ENCODE measurements at regions not wholly inside any gene's neighbourhood (a gene's known extent, or its start where the extent isn't known, plus 50 kb on each side); places are given as distances from the start of the nearest gene placed in this dataset.

DNA sequence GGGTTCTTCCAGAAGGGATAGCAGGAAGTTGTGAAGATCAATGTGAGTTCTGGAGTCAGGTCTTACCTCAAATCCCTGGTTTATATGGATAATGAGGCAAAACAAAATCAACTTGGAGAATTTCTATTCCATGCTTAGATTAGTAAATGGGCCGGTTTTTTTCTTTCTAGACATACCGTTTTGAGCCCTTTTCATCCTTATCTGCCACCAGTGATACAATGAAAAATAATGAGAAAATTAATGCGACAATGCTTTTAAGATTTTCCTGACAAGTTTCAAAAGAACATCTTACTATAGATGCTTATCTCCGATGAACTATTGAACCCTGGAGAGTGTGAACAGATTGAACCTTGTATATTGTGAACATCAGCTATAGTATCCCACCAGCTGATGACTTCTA is 262.7 kb downstream of the BTG1 start:
- no peak for ATAC-seq (ENCODE audit: insufficient read depth, low read depth)
- H2AFZ ChIP-seq (ENCODE audit: low read depth, low read length) = no peak overlapping the region; the same call in 1 of the 2 replicates
- no peak for TF ChIP-seq EZH2 (IDR thresholded peaks at IDR 0.05; ENCODE audit: borderline replicate concordance, low read depth, low read length, severe bottlenecking)
- TF ChIP-seq, protein P1, sequence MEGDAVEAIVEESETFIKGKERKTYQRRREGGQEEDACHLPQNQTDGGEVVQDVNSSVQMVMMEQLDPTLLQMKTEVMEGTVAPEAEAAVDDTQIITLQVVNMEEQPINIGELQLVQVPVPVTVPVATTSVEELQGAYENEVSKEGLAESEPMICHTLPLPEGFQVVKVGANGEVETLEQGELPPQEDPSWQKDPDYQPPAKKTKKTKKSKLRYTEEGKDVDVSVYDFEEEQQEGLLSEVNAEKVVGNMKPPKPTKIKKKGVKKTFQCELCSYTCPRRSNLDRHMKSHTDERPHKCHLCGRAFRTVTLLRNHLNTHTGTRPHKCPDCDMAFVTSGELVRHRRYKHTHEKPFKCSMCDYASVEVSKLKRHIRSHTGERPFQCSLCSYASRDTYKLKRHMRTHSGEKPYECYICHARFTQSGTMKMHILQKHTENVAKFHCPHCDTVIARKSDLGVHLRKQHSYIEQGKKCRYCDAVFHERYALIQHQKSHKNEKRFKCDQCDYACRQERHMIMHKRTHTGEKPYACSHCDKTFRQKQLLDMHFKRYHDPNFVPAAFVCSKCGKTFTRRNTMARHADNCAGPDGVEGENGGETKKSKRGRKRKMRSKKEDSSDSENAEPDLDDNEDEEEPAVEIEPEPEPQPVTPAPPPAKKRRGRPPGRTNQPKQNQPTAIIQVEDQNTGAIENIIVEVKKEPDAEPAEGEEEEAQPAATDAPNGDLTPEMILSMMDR (IDR thresholded peaks at IDR 0.05; ENCODE audit: borderline replicate concordance, extremely low read depth, low read length, poor library complexity, severe bottlenecking) = no peak
- no peaks in the 10 kb centered on the region for H4K20me1 ChIP-seq (ENCODE audit: insufficient read depth, low read length)
- no peak overlapping the region for H3K4me2 ChIP-seq (ENCODE audit: insufficient read depth, low read length)
- no peaks in the 10 kb centered on the region for H3K79me2 ChIP-seq (ENCODE audit: insufficient read depth, low read length)
- H3K27me3 ChIP-seq (ENCODE audit: insufficient read depth, low read length, poor library complexity) = no peaks in the 10 kb centered on the region
- no peak for DNase-seq
- no peak overlapping the region for H3K4me3 ChIP-seq (ENCODE audit: low read depth in 1 of 2, low read length in 2 of 2)
- no peak overlapping the region for H3K27ac ChIP-seq (ENCODE audit: low read length)
- peaks cover 47% of the 10 kb centered on the region for H3K4me1 ChIP-seq (ENCODE audit: insufficient read depth, low read length)
- no peak overlapping the region for H3K9ac ChIP-seq (ENCODE audit: low read depth, low read length)
- no peaks in the 10 kb centered on the region for H3K36me3 ChIP-seq (ENCODE audit: insufficient read depth, low read length)
- no peaks in the 10 kb centered on the region for H3K9me3 ChIP-seq (ENCODE audit: insufficient read depth, low read length, severe bottlenecking)

DNA sequence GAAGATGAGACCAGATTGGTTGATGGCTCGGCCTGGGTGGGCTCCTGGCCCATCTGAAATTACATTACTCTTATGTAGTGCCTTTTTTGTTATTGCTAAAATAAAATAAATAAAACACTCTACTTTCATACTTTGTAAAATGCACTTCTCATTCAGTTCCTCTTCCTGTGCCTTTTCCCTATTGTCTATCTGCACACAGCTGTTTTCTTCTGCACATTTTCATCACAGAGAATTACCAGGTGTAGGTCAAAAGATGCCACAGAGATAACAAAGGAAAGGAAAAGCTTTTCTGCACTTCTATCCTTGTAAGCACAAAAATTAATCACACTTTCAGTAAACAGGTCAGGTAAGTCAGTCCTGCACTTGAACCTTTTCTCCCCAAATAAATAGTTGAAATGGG is 265.1 kb downstream of the BTG1 start:
- DNase-seq = no peak
- Histone ChIP-seq H4K20me1 (ENCODE audit: insufficient read depth, low read length) (no peaks in the 10 kb centered on the region), H3K4me1 (ENCODE audit: insufficient read depth, low read length) (peaks cover 68% of the 10 kb centered on the region), H3K9me3 (ENCODE audit: insufficient read depth, low read length, severe bottlenecking) (no peaks in the 10 kb centered on the region), H3K9ac (ENCODE audit: low read depth, low read length) (no peak overlapping the region), H2AFZ (ENCODE audit: low read depth, low read length) (no peak overlapping the region), H3K4me3 (ENCODE audit: low read depth in 1 of 2, low read length in 2 of 2) (no peak overlapping the region), H3K79me2 (ENCODE audit: insufficient read depth, low read length) (no peaks in the 10 kb centered on the region), H3K4me2 (ENCODE audit: insufficient read depth, low read length) (peak overlapping the region; percentile 10; the same call in 1 of the 2 replicates), H3K27me3 (ENCODE audit: insufficient read depth, low read length, poor library complexity) (no peaks in the 10 kb centered on the region), H3K36me3 (ENCODE audit: insufficient read depth, low read length) (no peaks in the 10 kb centered on the region), H3K27ac (ENCODE audit: low read length) (peak overlapping the region; percentile 67)
- no peak for ATAC-seq (ENCODE audit: insufficient read depth, low read depth)
- TF ChIP-seq, protein P1 (IDR thresholded peaks at IDR 0.05; ENCODE audit: borderline replicate concordance, extremely low read depth, low read length, poor library complexity, severe bottlenecking) = no peak
- no peak for TF ChIP-seq EZH2 (IDR thresholded peaks at IDR 0.05; ENCODE audit: borderline replicate concordance, low read depth, low read length, severe bottlenecking)

DNA sequence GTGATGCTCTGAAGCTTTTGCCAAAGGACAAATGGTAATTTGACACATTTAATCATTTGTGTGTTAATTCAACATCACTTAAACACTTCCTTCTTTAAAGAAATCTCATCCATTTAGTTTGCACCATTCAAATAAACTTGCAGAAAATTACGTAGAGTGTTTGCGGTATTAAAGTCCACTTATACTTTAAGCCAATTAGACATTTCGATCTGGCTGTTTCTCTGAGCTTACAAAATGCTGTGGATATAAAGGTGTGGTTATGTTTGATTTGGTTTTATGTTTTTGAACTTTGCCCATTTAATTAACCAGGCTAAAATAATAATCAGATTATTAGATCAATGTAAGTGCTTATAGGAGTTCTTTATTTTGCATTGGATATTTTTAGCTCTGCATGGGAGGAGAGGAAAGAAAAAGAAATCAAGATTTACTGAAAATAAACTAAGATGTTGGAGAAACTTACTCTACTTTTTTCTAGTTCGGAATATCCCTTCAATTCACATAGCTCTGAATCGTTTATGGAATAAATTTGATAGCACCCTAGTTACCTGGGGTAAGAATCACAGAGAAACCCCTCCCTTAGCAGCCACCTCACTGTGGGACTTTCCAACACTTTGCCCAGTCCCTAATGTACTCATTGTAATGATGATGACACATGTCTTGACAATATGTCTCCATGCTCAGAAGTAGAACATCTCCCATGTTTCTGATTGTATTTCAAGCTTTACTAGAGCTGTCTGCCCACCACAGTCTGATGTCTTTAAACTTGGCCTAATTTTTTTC is 268.0 kb downstream of the BTG1 start:
- Histone ChIP-seq H4K20me1 (ENCODE audit: insufficient read depth, low read length) (no peaks in the 10 kb centered on the region), H3K36me3 (ENCODE audit: insufficient read depth, low read length) (no peaks in the 10 kb centered on the region), H3K27me3 (ENCODE audit: insufficient read depth, low read length, poor library complexity) (no peaks in the 10 kb centered on the region), H3K9me3 (ENCODE audit: insufficient read depth, low read length, severe bottlenecking) (no peaks in the 10 kb centered on the region), H3K27ac (ENCODE audit: low read length) (peak overlapping the region; percentile 96), H3K79me2 (ENCODE audit: insufficient read depth, low read length) (no peaks in the 10 kb centered on the region), H3K4me2 (ENCODE audit: insufficient read depth, low read length) (peak overlapping the region; percentile 68), H3K9ac (ENCODE audit: low read depth, low read length) (peak overlapping the region; percentile 55), H3K4me1 (ENCODE audit: insufficient read depth, low read length) (peaks cover 64% of the 10 kb centered on the region), H2AFZ (ENCODE audit: low read depth, low read length) (peak overlapping the region; percentile 71), H3K4me3 (ENCODE audit: low read depth in 1 of 2, low read length in 2 of 2) (peak overlapping the region in 1 of 2 experiments; percentile 47; a peak in 1 of 4 replicates)
- TF ChIP-seq, protein P1 (IDR thresholded peaks at IDR 0.05; ENCODE audit: borderline replicate concordance, extremely low read depth, low read length, poor library complexity, severe bottlenecking) = no peak
- TF ChIP-seq EZH2 (IDR thresholded peaks at IDR 0.05; ENCODE audit: borderline replicate concordance, low read depth, low read length, severe bottlenecking) = no peak
- ATAC-seq (ENCODE audit: insufficient read depth, low read depth) (no peak), DNase-seq (no peak)
